IMR-90 (cell line): ENCODE measurements at regions not wholly inside any gene's neighbourhood (a gene's known extent, or its start where the extent isn't known, plus 50 kb on each side); places are given as distances from the start of the nearest gene placed in this dataset.

ENCODE experiments used
- ATAC-seq: fragments of 200-7000 bp; cut with Tn5 transposase; 2 replicates; pipeline ENCODE4 v1.9.1; 2020; ENCODE audit warnings: low read depth, mild to moderate bottlenecking, moderate library complexity
- BruUV-seq: library from RNA; stranded (reverse); fragments of 400-500 nt; replicated peaks from 2 replicates; lab custom pipeline; 2021; lab: Mats Ljungman, UMichigan
- CTCF ChIA-PET: fragments of 300-600 bp; formaldehyde crosslinking; extraction: SDS; loops from one replicate; lab custom pipeline; 2021; ENCODE audit warnings: antibody characterized with exemption; lab: Yijun Ruan, JAX
- POLR2A ChIA-PET: fragments of 300-600 bp; sonication (Branson Sonifier 250); formaldehyde crosslinking; loops from one replicate; lab custom pipeline; 2022; ENCODE audit warnings: antibody characterized with exemption; ENCODE audit not compliant: unreplicated experiment; lab: Charles Lee
- DNase-seq: peaks from one replicate; pipeline ENCODE4 v3.0.0; 2013
- H2AFZ ChIP-seq: replicated peaks from 2 replicates; pipeline ENCODE3; 2013; ENCODE audit warnings: low read length, mild to moderate bottlenecking; ENCODE audit not compliant: poor library complexity
- H2AK5ac ChIP-seq: 2 replicates; pipeline ENCODE4 v1.6.1; 2013; ENCODE audit warnings: low read depth, low read length, inconsistent platforms
- H2AK9ac ChIP-seq: replicated peaks from 2 replicates; pipeline ENCODE3; 2013; ENCODE audit warnings: mild to moderate bottlenecking, low read depth, low read length, moderate library complexity; ENCODE audit not compliant: poor library complexity
- H2BK120ac ChIP-seq: 2 replicates; pipeline ENCODE4 v1.6.1; 2013; ENCODE audit warnings: low read depth, low read length, inconsistent platforms
- H2BK15ac ChIP-seq: 3 replicates; pipeline ENCODE4 v1.6.1; 2013; ENCODE audit warnings: low read depth, low read length, inconsistent platforms
- H2BK20ac ChIP-seq: 2 replicates; pipeline ENCODE4 v1.6.1; 2013; ENCODE audit warnings: low read depth, mild to moderate bottlenecking, inconsistent platforms, low read length, moderate library complexity
- H2BK5ac ChIP-seq: 2 replicates; pipeline ENCODE4 v1.6.1; 2013; ENCODE audit warnings: mild to moderate bottlenecking, low read depth, low read length, inconsistent platforms; ENCODE audit not compliant: poor library complexity, severe bottlenecking
- H3K14ac ChIP-seq: replicated peaks from 2 replicates; pipeline ENCODE4 v1.6.1; 2013; ENCODE audit warnings: low read depth, low read length, inconsistent platforms
- H3K18ac ChIP-seq: 2 replicates; pipeline ENCODE4 v1.6.1; 2013; ENCODE audit warnings: low read depth, low read length, control low read depth
- H3K23ac ChIP-seq: 2 replicates; pipeline ENCODE4 v1.6.1; 2013; ENCODE audit warnings: low read depth, low read length, inconsistent platforms
- H3K27ac ChIP-seq: 2 replicates; pipeline ENCODE4 v1.5.1; 2013; ENCODE audit warnings: mild to moderate bottlenecking, control low read depth, low read length; ENCODE audit not compliant: insufficient read depth
- H3K27me3 ChIP-seq: 2 replicates; pipeline ENCODE4 v1.6.1; 2013; ENCODE audit warnings: low read length; ENCODE audit not compliant: control insufficient read depth, insufficient read depth
- H3K36me3 ChIP-seq: 2 replicates; pipeline ENCODE4 v1.6.1; 2013; ENCODE audit warnings: low read length, mixed read lengths; ENCODE audit not compliant: control insufficient read depth, insufficient read depth
- H3K4ac ChIP-seq: 2 replicates; pipeline ENCODE4 v1.6.1; 2013; ENCODE audit warnings: low read depth, low read length, inconsistent platforms
- H3K4me1 ChIP-seq: 2 replicates; pipeline ENCODE4 v1.6.1; 2013; ENCODE audit warnings: low read length, mixed read lengths; ENCODE audit not compliant: control insufficient read depth, insufficient read depth
- H3K4me2 ChIP-seq: 2 replicates; pipeline ENCODE4 v1.6.1; 2013; ENCODE audit warnings: low read depth, mild to moderate bottlenecking, control low read depth, low read length, moderate library complexity
- H3K4me3 ChIP-seq: 2 replicates; pipeline ENCODE4 v1.5.1; 2013; ENCODE audit warnings: low read depth, mild to moderate bottlenecking, control low read depth, low read length, moderate library complexity; ENCODE audit not compliant: insufficient read depth
- H3K56ac ChIP-seq: 2 replicates; pipeline ENCODE4 v1.6.1; 2013; ENCODE audit warnings: low read length, inconsistent platforms; ENCODE audit not compliant: insufficient read depth; ENCODE audit errors: extremely low read depth
- H3K79me1 ChIP-seq, 2 experiments: 2 replicates each; pipeline ENCODE4 v1.6.1; 2013; ENCODE audit warnings: low read length in 2 of 2, inconsistent platforms in 1 of 2, low read depth in 1 of 2
- H3K9ac ChIP-seq: 2 replicates; pipeline ENCODE4 v1.6.1; 2013; ENCODE audit warnings: low read depth, low read length, control low read depth
- H3K9me1 ChIP-seq: 2 replicates; pipeline ENCODE4 v1.6.1; 2013; ENCODE audit warnings: low read length, inconsistent platforms; ENCODE audit not compliant: insufficient read depth
- H3K9me3 ChIP-seq: 2 replicates; pipeline ENCODE4 v1.6.1; 2013; ENCODE audit warnings: low read length; ENCODE audit not compliant: control insufficient read depth, insufficient read depth
- H4K20me1 ChIP-seq: 2 replicates; pipeline ENCODE4 v1.6.1; 2013; ENCODE audit warnings: low read length, inconsistent platforms; ENCODE audit not compliant: insufficient read depth
- H4K5ac ChIP-seq: 2 replicates; pipeline ENCODE4 v1.6.1; 2013; ENCODE audit warnings: mild to moderate bottlenecking, low read depth, low read length, control low read depth
- H4K8ac ChIP-seq, 2 experiments: 2 replicates each; pipeline ENCODE4 v1.6.1; 2013; ENCODE audit warnings: low read depth in 2 of 2, low read length in 2 of 2, control low read depth in 1 of 2, inconsistent platforms in 1 of 2
- H4K91ac ChIP-seq: 2 replicates; pipeline ENCODE4 v1.6.1; 2013; ENCODE audit warnings: low read depth, low read length, inconsistent platforms; ENCODE audit not compliant: insufficient read depth
- BHLHE40 ChIP-seq: fragments of 150-350 bp; IDR thresholded peaks from 2 replicates; pipeline ENCODE4 v1.6.1; 2016; ENCODE audit warnings: mild to moderate bottlenecking, low read depth, low read length
- CEBPB ChIP-seq: IDR thresholded peaks from 2 replicates; pipeline ENCODE4 v1.6.1; 2012; ENCODE audit warnings: low read depth, low read length, improper control_type of control experiment
- CHD1 ChIP-seq: IDR thresholded peaks from 2 replicates; pipeline ENCODE4 v1.6.1; 2012; ENCODE audit warnings: low read depth, low read length, improper control_type of control experiment
- CTCF ChIP-seq: conservative IDR thresholded peaks from 2 replicates; pipeline ENCODE4 v1.5.1; 2012; ENCODE audit warnings: mild to moderate bottlenecking, low read depth, low read length, improper control_type of control experiment
- ELK1 ChIP-seq: fragments of 150-350 bp; IDR thresholded peaks from 2 replicates; pipeline ENCODE4 v1.6.1; 2016; ENCODE audit warnings: low read depth, mild to moderate bottlenecking, low read length, moderate library complexity, borderline replicate concordance
- FOS ChIP-seq: fragments of 150-350 bp; IDR thresholded peaks from 2 replicates; pipeline ENCODE4 v1.6.1; 2016; ENCODE audit warnings: low read depth, low read length
- MAFK ChIP-seq: IDR thresholded peaks from 2 replicates; pipeline ENCODE4 v1.6.1; 2012; ENCODE audit warnings: low read depth, low read length, improper control_type of control experiment
- MAZ ChIP-seq: IDR thresholded peaks from 2 replicates; pipeline ENCODE4 v1.6.1; 2012; ENCODE audit warnings: low read depth, mild to moderate bottlenecking, low read length, improper control_type of control experiment, moderate library complexity, borderline replicate concordance
- MXI1 ChIP-seq: IDR thresholded peaks from 2 replicates; pipeline ENCODE4 v1.6.1; 2012; ENCODE audit warnings: low read depth, mild to moderate bottlenecking, low read length, moderate library complexity, borderline replicate concordance
- NFE2L2 ChIP-seq: fragments of 150-350 bp; IDR thresholded peaks from 2 replicates; pipeline ENCODE4 v1.6.1; 2016; ENCODE audit warnings: low read depth, mild to moderate bottlenecking, low read length
- POLR2A ChIP-seq: IDR thresholded peaks from 2 replicates; pipeline ENCODE4 v1.6.1; 2012; ENCODE audit warnings: mild to moderate bottlenecking, low read depth, low read length
- RAD21 ChIP-seq: IDR thresholded peaks from 2 replicates; pipeline ENCODE4 v1.6.1; 2012; ENCODE audit warnings: low read length, improper control_type of control experiment
- RCOR1 ChIP-seq: IDR thresholded peaks from 2 replicates; pipeline ENCODE4 v1.6.1; 2012; ENCODE audit warnings: mild to moderate bottlenecking, low read length, improper control_type of control experiment; ENCODE audit not compliant: insufficient replicate concordance
- RFX5 ChIP-seq: IDR thresholded peaks from 2 replicates; pipeline ENCODE4 v1.8.0; 2012; ENCODE audit warnings: low read depth, mild to moderate bottlenecking, low read length, moderate library complexity
- SMC3 ChIP-seq: fragments of 150-350 bp; IDR thresholded peaks from 2 replicates; pipeline ENCODE4 v1.6.1; 2016; ENCODE audit warnings: low read depth, mild to moderate bottlenecking, antibody characterized with exemption, low read length, moderate library complexity
- USF2 ChIP-seq: fragments of 150-350 bp; IDR thresholded peaks from 2 replicates; pipeline ENCODE4 v1.6.1; 2017; ENCODE audit warnings: mild to moderate bottlenecking, antibody characterized with exemption, low read length, low read depth
- WGBS, 2 experiments: methylation state at CpG; one replicate each; pipeline versions ENCODE4 v1.1.5 to v1.1.7; 2013; ENCODE audit warnings: missing lambda C conversion rate in 2 of 2; ENCODE audit not compliant: insufficient read length in 1 of 2; ENCODE audit errors: extremely low coverage in 2 of 2; 5-methylcytosine and 5-hydroxymethylcytosine counted together
- dilution Hi-C: fragments of 300-500 bp; cut with HindIII; formaldehyde crosslinking; loops from one replicate; pipeline ENCODE4 v1.14.3; 2018; ENCODE audit warnings: low sequenced_read_pairs; ENCODE audit not compliant: unreplicated experiment
- in situ Hi-C: fragments of 300-500 bp; cut with MboI; formaldehyde crosslinking; loops from 3 replicates; pipeline ENCODE4 v1.14.3; 2019; ENCODE audit warnings: low sequenced_read_pairs, inconsistent platforms, mixed read lengths
- intact Hi-C: fragments of 100-400 bp; cut with micrococcal nuclease; formaldehyde crosslinking; loops from 2 replicates; pipeline ENCODE4 v1.10.0; 2022

- H4K8ac ChIP-seq = no peak overlapping the region
- H2AFZ ChIP-seq = no peak overlapping the region
- peaks cover 21% of the 10 kb centered on the region for H3K9me3 ChIP-seq
- no peak overlapping the region for H4K91ac ChIP-seq
- H3K27me3 ChIP-seq = no peaks in the 10 kb centered on the region
- H3K56ac ChIP-seq = no peak overlapping the region
- no peak for TF ChIP-seq RAD21
- no peak for TF ChIP-seq CTCF
- TF ChIP-seq USF2 = no peak
- no peak for TF ChIP-seq BHLHE40
- TF ChIP-seq MXI1 = no peak
- TF ChIP-seq CEBPB = no peak
- TF ChIP-seq MAFK = no peak
- no peak for TF ChIP-seq RFX5
- no peak for TF ChIP-seq CHD1
- no peak for TF ChIP-seq FOS
- TF ChIP-seq SMC3 = no peak
- no peak for TF ChIP-seq MAZ
- TF ChIP-seq POLR2A = no peak
- TF ChIP-seq NFE2L2 = no peak
- no peak for TF ChIP-seq ELK1
- no peak for TF ChIP-seq RCOR1
- dilution Hi-C loops = no loop called here
- no CpG with 5 or more reads among the region's 2 CpGs for WGBS, 2 experiments
- DNase-seq = no peak
- no TSS peak for BruUV-seq
- no peak overlapping the region for H4K5ac ChIP-seq
- H2AK9ac ChIP-seq = no peak overlapping the region
- H4K20me1 ChIP-seq = no peaks in the 10 kb centered on the region
- ChIA-PET POLR2A (no interaction called here), CTCF (no interaction called here)
- H3K79me1 ChIP-seq = no peaks in the 10 kb centered on the region
- H3K9me1 ChIP-seq = no peaks in the 10 kb centered on the region
- no peak overlapping the region for H2BK20ac ChIP-seq
- no peaks in the 10 kb centered on the region for H3K4me1 ChIP-seq
- no peak overlapping the region for H3K18ac ChIP-seq
- no peak overlapping the region for H2BK15ac ChIP-seq
- no peak overlapping the region for H3K14ac ChIP-seq
- intact Hi-C loops = no loop called here
- H2BK5ac ChIP-seq = no peak overlapping the region
- H3K4ac ChIP-seq = no peak overlapping the region
- no peak overlapping the region for H2AK5ac ChIP-seq
- no peaks in the 10 kb centered on the region for H3K36me3 ChIP-seq
- H3K9ac ChIP-seq = no peak overlapping the region
- no peak overlapping the region for H3K4me2 ChIP-seq
- in situ Hi-C loops = no loop called here
- no peak overlapping the region for H2BK120ac ChIP-seq
- ATAC-seq = no peak
- no peak overlapping the region for H3K23ac ChIP-seq
- no peak overlapping the region for H3K27ac ChIP-seq
- no peak overlapping the region for H3K4me3 ChIP-seq
Observed at GRCh38 chr18:77439888-77440287, 190.2 kb downstream of the GALR1 start.
